ENCODE measurements at regions not wholly inside any gene's neighbourhood (a gene's known extent, or its start where the extent isn't known, plus 50 kb on each side); places are given as distances from the start of the nearest gene placed in this dataset.

DNA sequence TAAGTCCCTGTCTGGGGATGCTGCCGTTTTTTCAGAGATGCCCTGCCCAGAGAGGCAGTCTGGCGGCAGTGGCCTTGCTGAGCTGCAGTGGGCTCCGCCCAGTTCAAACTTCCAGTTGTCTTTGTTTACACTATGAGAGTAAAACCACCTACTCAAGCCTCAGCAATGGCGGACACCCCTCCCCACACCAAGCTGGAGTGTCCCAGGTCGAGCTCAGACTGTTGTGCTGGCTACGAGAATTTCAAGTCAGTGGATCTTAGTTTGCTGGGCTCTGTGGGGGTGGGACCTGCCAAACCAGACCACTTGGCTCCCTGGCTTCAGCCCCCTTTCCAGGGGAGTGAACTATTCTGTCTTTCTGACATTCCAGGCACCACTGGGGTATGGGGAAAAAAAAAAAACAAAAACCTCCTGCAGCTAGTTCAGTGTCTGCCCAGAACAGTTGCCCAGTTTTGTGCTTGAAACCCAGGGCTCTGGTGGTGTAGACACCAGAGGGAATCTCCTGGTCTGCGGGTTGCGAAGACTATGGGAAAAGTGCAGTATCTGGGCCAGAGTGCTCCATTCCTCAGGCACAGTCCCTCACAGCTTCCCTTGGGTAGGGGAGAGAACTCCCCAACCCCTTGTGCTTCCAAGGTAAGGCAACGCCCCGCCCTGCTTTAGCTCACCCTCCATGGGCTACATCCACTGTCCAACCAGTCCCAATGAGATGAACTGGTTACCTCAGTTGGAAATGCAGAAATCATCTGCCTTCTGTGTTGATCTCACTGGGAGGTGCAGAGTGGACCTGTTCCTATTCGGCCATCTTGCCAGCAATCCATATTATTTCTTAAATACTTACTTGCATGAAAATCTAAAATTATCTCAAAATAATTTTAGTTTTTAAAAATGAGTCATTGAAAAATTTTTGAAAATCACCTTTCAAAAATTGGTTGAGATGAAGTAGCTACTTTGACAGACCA lies 338.0 kb downstream of the OSR1 start:
- Histone ChIP-seq H3K4me3 (replicated peaks; ENCODE audit: insufficient read depth, low read length) (no peak overlapping the region), H3K27me3 (ENCODE audit: insufficient read depth, poor library complexity, severe bottlenecking) (no peaks in the 10 kb centered on the region), H3K27ac (replicated peaks) (no peak overlapping the region)
- TF ChIP-seq POLR2AphosphoS5 (IDR thresholded peaks at IDR 0.05; ENCODE audit: low read depth), result no peak
- no peak for TF ChIP-seq CTCF (IDR thresholded peaks at IDR 0.05; ENCODE audit: insufficient read depth, low read length)
- TF ChIP-seq SPI1 (IDR thresholded peaks at IDR 0.05; ENCODE audit: borderline replicate concordance, low read depth), result no peak
- TF ChIP-seq GABPA (IDR thresholded peaks at IDR 0.05; ENCODE audit: low read depth), result no peak
- TF ChIP-seq REST (IDR thresholded peaks at IDR 0.05; ENCODE audit: insufficient replicate concordance, low read depth), result no peak
- no peak for DNase-seq (ENCODE audit: low read depth in 1 of 2, low spot score in 1 of 2)

DNA sequence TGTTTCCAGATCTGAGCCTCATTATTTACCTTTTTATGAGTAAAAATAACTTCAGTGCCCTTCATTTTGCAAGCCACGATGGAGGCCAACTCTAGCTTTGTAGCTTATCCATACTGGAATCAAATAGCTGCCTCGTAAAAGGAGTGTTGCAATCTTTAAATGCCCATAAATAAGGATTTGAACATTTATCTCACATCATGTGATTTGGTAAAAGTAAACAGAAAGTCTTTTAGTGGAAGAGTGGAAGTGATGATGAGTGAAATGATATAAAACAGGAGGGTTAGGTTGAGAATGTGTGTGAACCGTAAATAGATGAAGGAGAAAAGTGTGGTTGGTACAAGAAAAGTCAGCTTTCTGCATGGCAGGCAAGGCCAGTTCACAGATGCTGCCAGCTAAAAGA lies 348.9 kb downstream of the OSR1 start:
- DNase-seq (ENCODE audit: low read depth in 1 of 2, low spot score in 1 of 2), result no peak
- no peaks in the 10 kb centered on the region for H3K27me3 ChIP-seq (ENCODE audit: insufficient read depth, poor library complexity, severe bottlenecking)
- TF ChIP-seq GABPA (IDR thresholded peaks at IDR 0.05; ENCODE audit: low read depth) (no peak), SPI1 (IDR thresholded peaks at IDR 0.05; ENCODE audit: borderline replicate concordance, low read depth) (no peak), REST (IDR thresholded peaks at IDR 0.05; ENCODE audit: insufficient replicate concordance, low read depth) (no peak), POLR2AphosphoS5 (IDR thresholded peaks at IDR 0.05; ENCODE audit: low read depth) (no peak), CTCF (IDR thresholded peaks at IDR 0.05; ENCODE audit: insufficient read depth, low read length) (no peak)
- no peak overlapping the region for H3K4me3 ChIP-seq (replicated peaks; ENCODE audit: insufficient read depth, low read length)
- no peak overlapping the region for H3K27ac ChIP-seq (replicated peaks)

DNA sequence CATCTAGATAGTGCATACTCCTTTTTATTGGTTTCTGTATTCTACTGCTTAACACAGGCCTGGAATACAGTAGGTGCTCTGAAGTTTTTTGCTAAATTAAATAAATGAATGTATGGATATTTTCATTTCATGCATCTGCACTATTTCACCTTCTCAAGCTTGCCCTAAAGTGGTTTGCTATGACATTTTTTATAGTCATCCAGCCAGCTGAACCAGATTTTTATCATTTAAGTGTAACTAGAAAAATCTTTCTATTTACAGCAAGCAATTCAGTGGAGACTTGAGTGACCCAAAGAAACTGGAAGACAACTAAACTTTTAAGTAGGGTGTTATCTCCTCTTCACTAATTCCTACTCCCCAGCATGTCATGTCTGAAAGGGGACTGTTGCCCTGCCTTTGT lies 354.9 kb downstream of the OSR1 start:
- no peak for DNase-seq (ENCODE audit: low read depth in 1 of 2, low spot score in 1 of 2)
- Histone ChIP-seq H3K4me3 (replicated peaks; ENCODE audit: insufficient read depth, low read length) (no peak overlapping the region), H3K27ac (replicated peaks) (no peak overlapping the region), H3K27me3 (ENCODE audit: insufficient read depth, poor library complexity, severe bottlenecking) (no peaks in the 10 kb centered on the region)
- no peak for TF ChIP-seq POLR2AphosphoS5 (IDR thresholded peaks at IDR 0.05; ENCODE audit: low read depth)
- no peak for TF ChIP-seq SPI1 (IDR thresholded peaks at IDR 0.05; ENCODE audit: borderline replicate concordance, low read depth)
- no peak for TF ChIP-seq CTCF (IDR thresholded peaks at IDR 0.05; ENCODE audit: insufficient read depth, low read length)
- no peak for TF ChIP-seq GABPA (IDR thresholded peaks at IDR 0.05; ENCODE audit: low read depth)
- no peak for TF ChIP-seq REST (IDR thresholded peaks at IDR 0.05; ENCODE audit: insufficient replicate concordance, low read depth)
